NCI-H82 treated with DMSO at 0.1 percent for 48 hours (cell line): ENCODE measurements at regions not wholly inside any gene's neighbourhood (a gene's known extent, or its start where the extent isn't known, plus 50 kb on each side); places are given as distances from the start of the nearest gene placed in this dataset.

Experiments used
- DNase-seq: peaks from one replicate; lab custom pipeline; 2025; ENCODE audit not compliant: unreplicated experiment; lab: John Stamatoyannopoulos, UW

GRCh38 chr2:3101016-3101942 is 276.3 kb downstream of the EIPR1 start:
- no peak for DNase-seq

- no peak for DNase-seq
These were observed 277.2 kb downstream of the EIPR1 start for GRCh38 chr2:3100386-3100785.

GRCh38 chr2:3099860-3100234 is 277.8 kb downstream of the EIPR1 start:
- DNase-seq = no peak

- DNase-seq = no peak
These were observed 278.3 kb downstream of the EIPR1 start for GRCh38 chr2:3099145-3099859.

- DNase-seq = no peak
These were observed 279.4 kb downstream of the EIPR1 start for GRCh38 chr2:3098231-3098630.

GRCh38 chr2:3097804-3098203 is 279.8 kb downstream of the EIPR1 start:
- DNase-seq = no peak

- DNase-seq = no peak
These were observed 282.3 kb downstream of the EIPR1 start for GRCh38 chr2:3094999-3095958.

GRCh38 chr2:3094318-3094717 is 283.3 kb downstream of the EIPR1 start:
- DNase-seq = no peak

GRCh38 chr2:3091696-3092095 is 285.9 kb downstream of the EIPR1 start:
- no peak for DNase-seq

- DNase-seq = no peak
These were observed 294.9 kb downstream of the EIPR1 start for GRCh38 chr2:3082705-3083104.

- no peak for DNase-seq
These were observed 297.4 kb downstream of the EIPR1 start for GRCh38 chr2:3079959-3080948.

- no peak for DNase-seq
These were observed 298.2 kb downstream of the EIPR1 start for GRCh38 chr2:3079466-3079865.

- DNase-seq = no peak
These were observed 298.9 kb downstream of the EIPR1 start for GRCh38 chr2:3078684-3079083.

GRCh38 chr2:3076848-3077642 is 300.6 kb downstream of the EIPR1 start:
- no peak for DNase-seq

GRCh38 chr2:3075991-3076340 is 301.7 kb downstream of the EIPR1 start:
- DNase-seq = no peak

GRCh38 chr2:3075316-3075990 is 302.2 kb downstream of the EIPR1 start:
- no peak for DNase-seq

GRCh38 chr2:3073704-3074103 is 303.9 kb downstream of the EIPR1 start:
- no peak for DNase-seq

- DNase-seq = no peak
These were observed 304.5 kb downstream of the EIPR1 start for GRCh38 chr2:3073041-3073595.
